ENCODE measurements at regions not wholly inside any gene's neighbourhood (a gene's known extent, or its start where the extent isn't known, plus 50 kb on each side); places are given as distances from the start of the nearest gene placed in this dataset.
A peak's percentile ranks its signal among the peaks of the same experiment; 100 is the strongest.
"Not testable (repeated sequence)": the region's sequence is repeated elsewhere in the genome, so short reads cannot be mapped to it uniquely, and the experiment has no call there.

GRCh38 chr20:29519610-29520241 lies 1737.7 kb upstream of the DEFB115 start:
- DNase-seq (ENCODE audit: low spot score) = not testable (repeated sequence)

GRCh38 chr20:29533566-29534177 lies 1723.8 kb upstream of the DEFB115 start:
- DNase-seq (ENCODE audit: low spot score) = peak; percentile 10

GRCh38 chr20:29566901-29567635 lies 1690.4 kb upstream of the DEFB115 start:
- not testable (repeated sequence) for DNase-seq (ENCODE audit: low spot score)

- DNase-seq (ENCODE audit: low spot score) = not testable (repeated sequence)
Observed at GRCh38 chr20:29567671-29568070, 1689.8 kb upstream of the DEFB115 start.

- not testable (repeated sequence) for DNase-seq (ENCODE audit: low spot score)
Observed at GRCh38 chr20:29570126-29570525, 1687.3 kb upstream of the DEFB115 start.

- not testable (repeated sequence) for DNase-seq (ENCODE audit: low spot score)
Observed at GRCh38 chr20:29589530-29589929, 1667.9 kb upstream of the DEFB115 start.

- DNase-seq (ENCODE audit: low spot score) = not testable (repeated sequence)
Observed at GRCh38 chr20:29604163-29604562, 1653.3 kb upstream of the DEFB115 start.

- not testable (repeated sequence) for DNase-seq (ENCODE audit: low spot score)
Observed at GRCh38 chr20:29606171-29606570, 1651.3 kb upstream of the DEFB115 start.

GRCh38 chr20:29629395-29629794 lies 1628.1 kb upstream of the DEFB115 start:
- not testable (repeated sequence) for DNase-seq (ENCODE audit: low spot score)

Small RNA genes lying in the stretch of these regions (small RNA-seq; reads per million reads assigned to genes)
- gene RF00002 (0.13 to 0.49 reads per million in 2 experiments), gene RF00019 (0 reads per million in 2 experiments)
